G401.6 (cell line): ENCODE measurements at regions not wholly inside any gene's neighbourhood (a gene's known extent, or its start where the extent isn't known, plus 50 kb on each side); places are given as distances from the start of the nearest gene placed in this dataset.
"Not testable (repeated sequence)": the region's sequence is repeated elsewhere in the genome, so short reads cannot be mapped to it uniquely, and the experiment has no call there.

ENCODE experiments used
- FAIRE-seq: peaks from 2 replicates; lab custom pipeline; 2012; peaks lifted over from hg19 to GRCh38; lab: Jason Lieb, UNC

DNA sequence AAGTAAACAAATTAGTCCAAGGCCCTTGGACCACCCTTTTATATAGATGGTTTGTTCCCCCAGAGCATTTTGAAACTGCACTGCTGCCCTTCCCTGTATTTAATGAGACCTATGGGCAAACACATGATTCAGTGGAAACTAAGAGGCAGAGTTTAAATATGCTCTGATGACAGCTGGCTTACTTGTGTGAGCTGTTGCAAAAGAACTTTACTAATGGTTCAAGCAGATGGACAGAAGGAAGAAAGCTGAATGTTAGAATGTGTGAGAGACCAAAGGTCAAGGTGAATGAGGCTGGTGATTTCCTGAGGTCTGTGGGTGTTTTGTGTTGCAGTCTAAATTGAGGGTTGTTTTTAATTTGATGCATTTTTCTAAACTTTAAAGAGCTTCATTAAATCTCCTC, 123.0 kb upstream of the CEP162 start:
- no peak for FAIRE-seq

DNA sequence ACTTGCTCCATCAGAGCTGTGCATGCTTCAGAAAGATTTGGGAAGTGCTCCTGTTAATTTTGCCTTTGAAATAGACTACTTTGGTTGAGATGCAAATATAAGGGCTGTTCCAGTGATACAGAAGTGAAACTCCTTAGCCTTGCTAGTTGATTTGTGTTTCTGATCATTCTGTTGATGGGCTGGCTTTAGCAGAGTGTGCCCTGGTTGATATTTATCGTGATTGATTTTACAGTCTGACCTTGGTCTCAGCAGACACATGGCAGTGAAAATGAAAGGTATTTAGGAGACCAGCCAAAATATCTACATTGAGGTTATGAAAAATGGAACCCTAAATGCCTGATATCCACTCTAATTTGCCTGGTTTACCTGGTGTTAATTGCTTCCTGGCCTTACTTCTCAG, 122.1 kb upstream of the CEP162 start:
- FAIRE-seq, result no peak

DNA sequence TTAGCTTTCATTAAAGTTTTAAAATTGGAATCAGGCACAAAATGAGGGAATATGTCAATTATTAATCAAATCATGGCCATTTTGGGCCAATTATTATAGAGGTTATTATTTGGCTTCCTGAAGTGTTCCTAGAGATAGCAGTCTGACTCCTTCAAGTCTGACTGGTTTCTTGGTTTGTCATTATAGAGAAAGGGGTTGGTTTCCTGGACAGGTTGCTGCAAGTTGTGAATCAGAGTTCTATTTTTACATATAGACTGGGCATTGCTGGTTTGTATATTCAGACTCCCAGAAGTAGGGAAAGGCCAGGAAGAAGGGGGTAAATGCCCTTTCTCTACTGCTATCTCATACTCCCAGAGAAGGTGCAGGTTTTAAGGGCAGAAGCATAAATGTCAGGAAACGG, 121.4 kb upstream of the CEP162 start:
- FAIRE-seq, result no peak

DNA sequence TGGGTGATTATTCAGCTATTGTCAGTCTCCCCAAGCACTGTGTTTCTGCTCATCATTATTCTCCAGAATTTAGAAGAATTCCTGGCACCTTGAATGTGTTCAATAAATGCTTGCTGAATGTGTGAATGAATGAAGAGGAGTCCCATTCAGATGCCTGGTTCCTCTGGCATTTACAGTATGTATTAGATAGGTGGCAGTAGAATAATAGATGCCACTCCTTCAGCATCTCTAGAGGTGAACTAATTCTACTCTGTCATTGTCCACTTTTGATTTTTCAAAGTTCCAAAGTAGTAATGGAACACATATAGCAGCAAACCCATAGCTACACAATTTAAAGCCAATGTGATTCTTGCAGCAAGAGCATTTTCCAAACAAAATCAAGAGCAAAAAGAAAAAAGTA, 118.9 kb upstream of the CEP162 start:
- FAIRE-seq, result no peak

DNA sequence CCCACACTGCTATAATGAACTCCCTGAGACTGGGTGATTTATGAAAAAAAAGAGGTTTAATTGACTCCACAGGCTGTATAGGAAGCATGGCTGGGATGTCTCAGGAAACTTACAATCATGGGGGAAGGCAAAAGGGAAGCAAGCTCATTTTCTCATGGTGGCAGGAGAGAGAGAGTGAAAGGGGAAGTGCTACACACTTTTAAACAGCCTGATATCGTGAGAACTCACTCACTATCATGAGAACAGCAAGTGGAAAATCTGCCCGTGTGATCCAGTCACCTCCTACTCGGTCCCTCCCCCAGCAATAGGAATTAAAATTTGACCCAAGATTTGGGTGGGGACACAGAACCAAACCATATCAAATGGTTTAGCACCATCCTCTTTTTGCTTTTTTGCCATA, 116.6 kb upstream of the CEP162 start:
- FAIRE-seq, result no peak

DNA sequence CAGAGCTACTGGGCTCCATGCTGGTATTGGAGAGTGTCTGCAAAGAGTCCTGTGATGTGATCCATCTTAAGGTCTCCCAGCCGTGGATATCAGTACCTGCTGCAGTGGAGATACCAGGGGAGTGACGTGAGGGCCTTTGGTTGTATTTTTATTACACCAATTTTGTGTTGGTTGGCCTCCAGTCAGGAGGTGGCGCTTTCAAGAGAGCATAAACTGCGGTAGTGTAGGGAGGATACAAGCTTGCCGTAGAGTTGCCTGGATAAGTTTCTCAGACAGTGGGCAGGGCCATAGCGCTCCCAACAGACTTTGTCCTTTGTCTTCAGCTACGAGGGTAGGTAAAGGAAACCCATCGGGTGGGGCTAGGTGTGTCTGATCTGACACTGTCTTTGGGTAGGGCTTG, 113.0 kb upstream of the CEP162 start:
- FAIRE-seq, result no peak

DNA sequence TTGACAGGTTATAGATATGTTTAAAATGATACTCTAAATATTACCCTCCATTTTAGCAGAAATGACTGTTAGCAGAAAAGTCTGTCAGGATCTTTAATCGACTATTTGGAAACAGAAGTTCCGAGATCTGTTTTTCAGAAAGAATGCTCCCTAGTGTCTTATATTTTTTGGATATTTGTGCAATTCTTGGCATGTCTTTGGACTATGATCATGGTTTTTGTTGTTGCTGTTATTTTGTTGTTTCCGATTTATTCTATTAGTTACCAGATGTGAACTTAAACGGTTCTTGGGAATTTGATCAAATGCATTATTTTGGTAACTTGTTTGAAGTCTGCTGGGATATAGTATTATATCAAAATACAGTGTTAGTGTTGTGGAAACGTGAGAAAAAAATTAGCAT, 106.4 kb upstream of the CEP162 start:
- no peak for FAIRE-seq

DNA sequence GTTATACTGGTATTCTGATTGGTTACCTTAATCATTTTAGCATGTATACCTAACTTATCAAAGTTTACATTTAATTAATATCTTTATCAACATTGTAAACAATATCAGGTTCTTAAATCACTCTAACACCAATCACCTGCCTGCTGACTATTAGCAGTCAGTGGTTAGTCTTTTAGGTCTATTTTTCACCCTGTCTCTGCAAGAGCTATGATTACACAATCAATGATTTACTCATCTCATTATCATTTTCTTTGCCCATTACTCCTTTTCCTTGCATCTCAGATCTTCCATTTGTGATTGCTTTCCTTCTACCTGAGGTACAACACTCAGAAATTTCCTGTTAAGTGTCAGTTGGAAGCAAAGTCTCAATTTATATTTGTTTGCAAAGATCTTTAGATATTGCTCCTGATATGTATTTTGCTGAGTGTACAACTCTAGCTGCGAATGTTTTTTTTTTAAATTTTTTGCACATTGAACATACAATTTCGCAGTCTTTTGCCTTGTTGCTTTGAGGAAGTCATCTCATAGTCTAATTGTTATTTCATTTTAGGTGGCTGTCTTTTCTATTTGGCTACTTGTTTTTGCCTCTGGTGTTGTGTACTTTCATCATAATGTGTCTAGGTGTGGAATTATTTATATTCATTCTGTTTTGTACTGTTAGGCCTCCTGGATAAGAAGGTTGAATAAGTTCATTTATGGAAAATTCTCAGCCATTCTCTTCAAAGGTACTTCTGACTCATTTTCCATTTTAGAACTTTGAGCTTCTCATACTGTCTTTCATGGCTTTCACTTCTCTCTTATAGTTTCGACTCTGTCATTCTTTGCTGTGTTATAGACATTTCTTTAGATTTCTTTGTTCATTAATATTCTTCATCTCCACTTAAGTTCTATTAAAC, 104.9 kb upstream of the CEP162 start:
- no peak for FAIRE-seq

DNA sequence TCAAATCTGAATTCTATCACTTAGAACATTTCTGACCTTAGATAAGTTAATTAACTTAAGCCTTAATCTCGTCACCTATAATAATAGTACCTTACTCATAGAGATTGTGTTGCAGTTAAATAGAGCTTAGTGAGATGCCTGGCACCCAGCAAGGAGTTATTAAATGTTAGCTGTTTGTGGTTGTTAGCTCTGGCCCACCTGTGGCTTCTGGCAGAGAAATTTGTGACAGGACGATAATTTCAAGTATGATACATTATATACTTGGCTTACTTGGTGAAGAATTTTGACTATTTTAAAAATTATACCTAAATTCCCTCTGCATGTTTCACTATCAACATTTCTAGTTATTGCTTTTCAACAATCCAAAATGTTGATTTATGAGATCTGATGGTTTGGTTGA, 102.9 kb upstream of the CEP162 start:
- no peak for FAIRE-seq

DNA sequence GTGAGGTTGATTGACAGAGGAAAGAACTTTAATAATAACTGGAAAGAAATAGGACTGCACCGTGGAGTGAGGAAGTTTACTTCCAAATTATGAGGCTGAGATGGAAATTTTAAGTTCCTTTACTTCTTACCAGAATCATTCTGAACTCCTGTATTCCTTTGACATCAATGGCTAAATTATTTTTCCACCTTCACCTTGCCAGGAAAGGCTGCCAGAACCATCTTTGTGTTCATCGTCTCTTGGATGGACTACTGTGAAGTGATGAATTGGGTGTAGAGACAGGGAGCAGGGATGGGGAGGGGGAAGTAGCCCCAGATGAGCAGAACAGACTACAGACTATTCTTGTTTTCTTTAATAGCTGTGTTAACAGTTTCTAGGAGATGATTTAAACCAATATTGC, 102.1 kb upstream of the CEP162 start:
- FAIRE-seq, result no peak

DNA sequence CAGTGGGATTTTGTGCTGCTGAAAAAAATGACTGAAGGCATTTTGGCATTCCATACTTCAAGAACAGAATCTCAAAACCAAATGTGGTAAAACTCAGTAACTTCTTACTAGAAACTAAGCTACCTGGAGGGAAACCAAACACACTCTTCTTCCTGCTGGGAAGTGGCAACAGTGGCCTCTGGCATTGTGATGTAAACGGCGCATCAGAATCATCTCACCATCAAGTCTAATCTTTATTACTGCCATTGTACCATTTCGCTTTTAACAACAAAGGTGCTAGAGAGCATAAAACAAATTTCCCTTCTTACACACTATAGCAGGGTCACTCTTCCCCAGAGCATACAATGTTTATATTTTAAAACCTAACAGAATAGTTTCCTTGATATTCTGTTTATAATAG, 101.6 kb upstream of the CEP162 start:
- no peak for FAIRE-seq

DNA sequence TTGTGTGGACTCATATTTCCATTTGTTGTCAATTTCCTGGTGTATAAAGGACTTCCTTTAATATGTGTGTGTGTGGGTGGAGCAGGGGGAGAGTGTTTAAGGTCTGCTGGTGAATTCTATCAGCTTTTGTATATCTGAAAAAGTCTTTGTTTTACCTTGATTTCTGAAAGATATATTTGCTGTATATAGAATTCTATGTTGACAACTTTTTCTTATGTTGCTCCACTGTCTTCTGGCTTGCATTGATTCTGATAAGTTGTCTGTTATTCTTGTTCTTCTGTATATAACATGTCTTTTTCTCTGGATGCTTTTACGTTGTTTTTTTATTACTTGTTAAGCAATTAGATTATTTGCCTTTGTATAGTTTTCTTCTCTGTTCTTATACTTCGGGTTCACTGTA, 90.0 kb upstream of the CEP162 start:
- FAIRE-seq, result no peak

DNA sequence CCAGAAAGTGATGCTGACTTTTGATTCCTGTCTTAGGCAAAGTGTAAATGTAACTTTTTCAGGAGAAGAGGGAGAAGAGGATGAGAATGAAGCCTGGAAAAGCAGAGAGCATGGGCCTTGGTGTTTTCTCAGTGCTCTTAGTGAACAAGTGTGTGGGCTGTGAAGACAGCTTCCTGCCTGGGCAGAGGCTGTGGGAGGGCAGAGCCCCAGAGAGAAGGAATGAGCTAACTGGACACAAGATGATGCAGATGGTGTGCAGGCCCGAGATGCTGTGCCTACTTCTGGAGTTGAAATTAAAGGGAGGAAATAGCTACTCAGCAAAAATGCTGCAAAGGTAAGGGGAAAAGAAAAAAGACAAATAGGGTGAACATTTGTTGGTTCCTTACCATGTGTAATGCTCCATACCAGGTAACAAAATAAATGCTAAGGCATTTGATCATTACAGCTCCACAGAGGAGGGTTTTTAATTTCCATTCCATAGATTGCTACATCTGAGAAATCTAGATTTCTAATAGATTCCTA, 87.0 kb upstream of the CEP162 start:
- FAIRE-seq, result no peak

DNA sequence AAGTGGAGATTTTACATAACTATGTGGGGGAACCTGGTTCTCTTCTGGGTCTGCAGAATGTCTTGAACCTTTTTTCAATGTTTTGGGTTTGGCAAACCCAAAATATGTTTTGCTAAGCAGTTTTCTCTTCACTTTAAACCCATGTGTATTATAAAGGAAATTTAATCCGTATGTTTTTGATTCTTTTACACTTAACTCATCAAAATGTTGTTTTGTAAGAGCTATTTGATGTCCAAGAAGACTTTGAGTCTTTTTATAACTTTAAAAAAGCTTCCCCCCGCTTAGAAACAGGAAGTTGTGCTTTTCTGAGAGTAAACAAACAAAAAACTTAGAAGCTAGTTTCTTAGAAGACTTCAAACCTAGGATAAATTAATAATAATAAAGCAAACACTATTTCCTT, 81.9 kb upstream of the CEP162 start:
- FAIRE-seq, result no peak

DNA sequence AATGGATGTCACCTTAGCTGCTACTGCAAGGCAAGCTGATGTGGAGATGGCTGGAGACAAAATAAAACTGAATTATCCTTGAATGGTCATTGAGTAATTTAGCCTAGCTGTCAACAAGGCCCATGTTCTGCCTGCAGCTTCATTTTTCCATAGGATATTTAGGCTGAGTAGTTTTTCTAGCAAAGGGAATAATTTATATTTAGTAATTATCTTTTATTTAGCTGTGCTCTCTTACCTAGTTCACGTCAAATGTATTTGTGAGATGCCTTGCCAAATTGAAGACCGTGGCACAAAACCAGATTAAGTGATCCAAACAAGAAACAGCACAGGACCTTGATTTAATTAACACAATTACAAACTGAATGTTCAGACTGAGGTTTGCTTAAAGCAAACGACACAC, 77.4 kb upstream of the CEP162 start:
- no peak for FAIRE-seq

DNA sequence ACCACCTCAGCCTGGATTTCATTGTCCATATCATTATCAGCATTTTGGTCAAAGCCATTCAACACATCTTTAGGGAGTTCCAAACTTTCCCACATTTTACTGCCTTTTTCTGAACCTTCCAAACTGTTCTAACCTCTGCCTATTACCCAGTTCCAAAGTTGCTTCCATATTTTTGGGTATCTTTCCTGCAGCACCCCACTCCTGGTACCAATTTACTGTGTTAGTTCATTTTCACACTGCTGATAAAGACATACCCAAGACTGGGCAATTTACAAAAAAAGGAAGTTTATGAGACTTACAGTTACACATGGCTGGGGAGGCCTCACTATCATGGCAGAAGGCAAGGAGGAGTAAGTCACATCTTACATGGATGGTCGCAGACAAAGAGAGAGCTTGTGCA, 63.6 kb upstream of the CEP162 start:
- not testable (repeated sequence) for FAIRE-seq

DNA sequence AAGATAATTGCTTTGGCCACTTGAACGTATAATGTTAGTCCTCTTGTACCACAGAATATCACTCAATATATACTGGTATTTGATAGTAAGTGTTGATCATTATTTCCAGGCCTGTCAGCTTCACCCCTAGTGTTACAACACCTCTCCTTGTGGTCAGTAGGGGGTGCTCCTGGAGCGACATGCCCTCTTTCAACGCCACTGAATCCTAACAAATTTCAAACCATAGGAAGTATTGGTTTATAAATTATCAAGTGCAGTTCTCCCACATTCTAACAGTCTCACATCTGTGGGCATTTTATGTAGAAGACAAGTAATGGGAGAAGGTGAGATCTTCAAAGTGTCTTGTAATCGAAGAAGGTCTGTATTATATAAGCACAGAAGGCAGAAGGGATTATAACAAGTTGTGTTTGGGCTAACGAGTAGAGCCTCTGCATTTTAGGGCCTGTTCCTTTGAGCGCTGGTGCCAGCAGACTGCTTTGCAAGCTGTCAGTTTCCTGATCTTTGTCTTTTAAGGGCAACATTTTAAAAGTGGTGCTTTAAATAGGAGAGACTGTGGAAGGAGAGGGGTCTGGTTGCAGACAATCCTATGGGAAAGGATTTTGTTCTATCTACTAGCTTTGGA, 57.1 kb upstream of the CEP162 start:
- FAIRE-seq, result no peak

DNA sequence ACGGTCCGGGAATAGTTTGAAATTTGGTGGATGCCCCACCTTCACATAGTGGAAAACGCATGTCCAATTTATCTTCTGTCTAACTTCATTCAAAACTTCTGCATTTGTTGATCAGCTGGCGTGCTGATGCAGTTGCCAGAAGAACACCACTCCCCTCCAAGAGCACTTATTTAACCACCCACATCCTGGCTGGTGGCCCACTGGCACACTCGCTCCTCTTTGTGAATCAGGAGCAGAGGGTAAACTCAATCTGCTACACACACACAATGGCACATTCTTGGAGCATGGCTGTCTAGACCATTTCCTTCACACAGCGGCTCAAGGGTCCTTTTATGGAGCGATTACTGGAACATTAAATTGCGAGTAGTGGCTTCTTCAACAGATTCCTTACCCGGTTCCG, 55.1 kb upstream of the CEP162 start:
- FAIRE-seq, result no peak

DNA sequence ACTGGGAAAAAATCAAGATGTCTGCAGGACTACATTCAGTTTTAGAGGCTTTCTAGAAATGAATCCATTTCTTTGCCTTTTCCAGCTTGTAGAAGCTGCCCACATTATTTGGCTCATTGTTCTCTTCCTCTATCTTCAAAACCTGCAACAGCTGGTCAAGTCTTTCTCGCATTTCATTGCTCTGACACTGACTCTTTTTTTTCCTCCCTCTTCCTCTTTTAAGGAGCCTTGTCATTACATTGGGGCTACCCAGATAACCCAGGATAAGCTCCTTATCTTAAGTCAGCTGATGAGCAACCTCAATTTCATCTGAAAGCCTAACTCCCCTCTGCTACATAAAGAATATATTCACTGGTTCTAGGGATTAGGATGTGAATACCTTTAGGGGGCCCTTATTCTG, 53.2 kb upstream of the CEP162 start:
- no peak for FAIRE-seq

DNA sequence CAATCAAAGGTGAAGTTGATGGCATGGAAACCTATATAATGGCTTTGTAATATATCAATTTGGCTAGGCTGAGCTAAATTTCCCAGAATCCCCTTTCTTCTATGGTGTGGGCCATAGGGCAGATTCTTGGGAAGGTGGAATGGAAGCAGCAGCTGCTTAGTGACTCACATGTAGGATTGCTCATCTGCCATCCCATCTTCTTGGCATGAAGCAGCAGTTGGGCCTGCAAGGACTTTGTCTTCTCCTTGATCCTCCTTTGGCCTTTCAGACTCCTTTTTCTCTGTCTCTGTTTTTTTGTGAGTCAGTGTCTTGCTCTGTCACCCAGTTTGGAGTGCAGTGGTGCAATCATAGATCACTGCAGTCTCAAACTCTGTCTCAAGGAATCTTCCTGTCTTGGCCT, 52.6 kb upstream of the CEP162 start:
- FAIRE-seq, result no peak

DNA sequence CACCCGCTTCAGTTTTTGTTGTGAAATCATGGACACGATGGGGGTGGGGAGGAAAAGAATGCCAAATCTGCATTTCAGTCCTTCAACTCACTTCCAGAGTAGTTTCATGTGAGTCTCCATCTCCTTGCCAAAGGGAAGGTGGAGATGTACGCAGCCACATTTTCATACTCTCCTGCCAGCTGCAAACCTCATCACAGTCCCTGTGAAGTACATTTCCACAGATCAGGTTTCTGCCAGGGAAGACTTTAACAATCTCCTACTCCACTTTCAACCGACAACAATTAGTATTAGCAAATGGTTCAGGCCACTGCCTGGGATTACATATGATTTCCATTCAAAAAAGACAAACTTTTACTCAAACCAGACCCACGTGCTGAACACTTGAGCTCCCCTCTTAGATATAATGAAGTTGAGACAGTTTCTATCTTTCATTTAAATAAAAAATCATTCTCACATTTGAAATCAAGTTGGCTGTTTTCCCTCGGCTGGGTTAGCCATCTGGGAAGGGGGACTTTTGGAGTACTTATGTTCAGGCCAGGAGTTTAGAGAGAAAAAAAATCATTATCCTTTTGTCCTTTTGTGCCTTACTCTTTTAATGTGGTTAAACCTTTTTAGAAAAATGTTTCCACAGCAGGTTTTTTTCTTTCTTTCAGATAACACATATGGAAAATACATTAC, 51.0 kb upstream of the CEP162 start:
- no peak for FAIRE-seq
